ENCODE measurements at regions not wholly inside any gene's neighbourhood (a gene's known extent, or its start where the extent isn't known, plus 50 kb on each side); places are given as distances from the start of the nearest gene placed in this dataset.

DNA sequence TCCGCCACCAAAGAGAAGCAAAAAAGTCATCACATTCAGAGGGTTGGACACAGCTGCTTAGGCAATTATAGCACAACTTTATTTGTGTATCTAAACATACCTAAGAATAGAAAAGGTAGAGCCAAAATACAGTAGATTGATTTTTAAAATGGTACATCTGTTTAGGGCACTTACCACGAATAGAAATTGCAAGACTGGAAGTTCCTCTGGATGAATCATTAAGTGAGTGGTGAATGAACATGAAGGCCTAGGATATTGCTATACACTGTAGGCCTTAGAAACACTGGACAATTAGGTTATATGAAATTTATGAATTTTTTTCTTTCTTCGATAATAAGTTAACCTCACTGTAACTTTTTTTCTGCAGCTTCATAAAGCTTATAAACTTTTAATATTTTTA is 687.0 kb downstream of the BCL11A start:
- Histone ChIP-seq H3K9me3 (ENCODE audit: low read length) (no peaks in the 10 kb centered on the region), H3K4me3 (ENCODE audit: low read length) (no peak overlapping the region), H3F3A (ENCODE audit: insufficient read depth, low read length, poor library complexity, severe bottlenecking) (no peaks in the 10 kb centered on the region), H2AFZ (ENCODE audit: low read depth, low read length) (no peak overlapping the region), H3K9ac (ENCODE audit: low read length) (no peak overlapping the region), H3K4me2 (ENCODE audit: low read length) (no peak overlapping the region), H3K36me3 (ENCODE audit: insufficient read depth, low read length) (no peaks in the 10 kb centered on the region), H3K27me3 (ENCODE audit: insufficient read depth, low read depth, low read length) (no peaks in the 10 kb centered on the region), H3K9me2 (ENCODE audit: insufficient read depth, low read length) (no peaks in the 10 kb centered on the region), H3K27ac (ENCODE audit: low read length) (no peak overlapping the region), H4K20me1 (ENCODE audit: insufficient read depth) (no peaks in the 10 kb centered on the region), H3K79me2 (replicated peaks; ENCODE audit: insufficient read depth, low read length) (no peaks in the 10 kb centered on the region)
- no peak for TF ChIP-seq MXI1 (conservative IDR thresholded peaks at IDR 0.05; ENCODE audit: poor library complexity, severe bottlenecking)
- no peak for TF ChIP-seq POLR2AphosphoS5 (IDR thresholded peaks at IDR 0.05)
- TF ChIP-seq TAF1 (IDR thresholded peaks at IDR 0.05; ENCODE audit: low read depth): no peak
- no peak for TF ChIP-seq EZH2 (IDR thresholded peaks at IDR 0.05; ENCODE audit: borderline replicate concordance, insufficient read depth, low read length, poor library complexity, severe bottlenecking)
- TF ChIP-seq RAD21 (conservative IDR thresholded peaks at IDR 0.05): no peak
- no peak for TF ChIP-seq SMC3 (conservative IDR thresholded peaks at IDR 0.05; ENCODE audit: poor library complexity)
- TF ChIP-seq EP300 (conservative IDR thresholded peaks at IDR 0.05; ENCODE audit: poor library complexity, severe bottlenecking): no peak
- TF ChIP-seq, protein P1, sequence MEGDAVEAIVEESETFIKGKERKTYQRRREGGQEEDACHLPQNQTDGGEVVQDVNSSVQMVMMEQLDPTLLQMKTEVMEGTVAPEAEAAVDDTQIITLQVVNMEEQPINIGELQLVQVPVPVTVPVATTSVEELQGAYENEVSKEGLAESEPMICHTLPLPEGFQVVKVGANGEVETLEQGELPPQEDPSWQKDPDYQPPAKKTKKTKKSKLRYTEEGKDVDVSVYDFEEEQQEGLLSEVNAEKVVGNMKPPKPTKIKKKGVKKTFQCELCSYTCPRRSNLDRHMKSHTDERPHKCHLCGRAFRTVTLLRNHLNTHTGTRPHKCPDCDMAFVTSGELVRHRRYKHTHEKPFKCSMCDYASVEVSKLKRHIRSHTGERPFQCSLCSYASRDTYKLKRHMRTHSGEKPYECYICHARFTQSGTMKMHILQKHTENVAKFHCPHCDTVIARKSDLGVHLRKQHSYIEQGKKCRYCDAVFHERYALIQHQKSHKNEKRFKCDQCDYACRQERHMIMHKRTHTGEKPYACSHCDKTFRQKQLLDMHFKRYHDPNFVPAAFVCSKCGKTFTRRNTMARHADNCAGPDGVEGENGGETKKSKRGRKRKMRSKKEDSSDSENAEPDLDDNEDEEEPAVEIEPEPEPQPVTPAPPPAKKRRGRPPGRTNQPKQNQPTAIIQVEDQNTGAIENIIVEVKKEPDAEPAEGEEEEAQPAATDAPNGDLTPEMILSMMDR (IDR thresholded peaks at IDR 0.05; ENCODE audit: poor library complexity, severe bottlenecking): no peak

DNA sequence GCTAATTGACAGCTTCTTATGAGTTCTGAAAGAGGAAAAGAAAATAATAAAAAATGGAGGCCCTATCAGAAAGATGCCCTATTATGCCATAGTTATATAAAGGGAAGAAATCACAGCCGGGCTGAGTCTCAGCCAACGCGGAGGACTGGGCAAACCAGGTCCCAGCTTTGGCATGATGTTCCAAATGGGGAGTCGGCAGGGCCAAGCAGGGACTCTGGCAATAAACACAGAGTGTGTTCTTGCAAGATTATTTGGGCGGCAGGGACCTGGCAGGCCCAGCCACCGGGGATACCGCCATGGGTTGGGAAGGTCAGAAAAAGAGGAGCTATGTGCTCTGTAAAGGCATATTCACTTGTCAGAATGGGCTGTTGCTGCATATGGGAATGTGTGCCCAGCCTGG is 694.9 kb downstream of the BCL11A start:
- no peak overlapping the region for H3K4me2 ChIP-seq (ENCODE audit: low read length)
- no peaks in the 10 kb centered on the region for H3K27me3 ChIP-seq (ENCODE audit: insufficient read depth, low read depth, low read length)
- H3K79me2 ChIP-seq (replicated peaks; ENCODE audit: insufficient read depth, low read length): no peaks in the 10 kb centered on the region
- H3K9ac ChIP-seq (ENCODE audit: low read length): no peak overlapping the region
- no peaks in the 10 kb centered on the region for H3K36me3 ChIP-seq (ENCODE audit: insufficient read depth, low read length)
- H3K9me2 ChIP-seq (ENCODE audit: insufficient read depth, low read length): no peaks in the 10 kb centered on the region
- no peak overlapping the region for H3K27ac ChIP-seq (ENCODE audit: low read length)
- H3K4me3 ChIP-seq (ENCODE audit: low read length): no peak overlapping the region
- no peaks in the 10 kb centered on the region for H3F3A ChIP-seq (ENCODE audit: insufficient read depth, low read length, poor library complexity, severe bottlenecking)
- no peak overlapping the region for H2AFZ ChIP-seq (ENCODE audit: low read depth, low read length)
- TF ChIP-seq, protein P1 (IDR thresholded peaks at IDR 0.05; ENCODE audit: poor library complexity, severe bottlenecking): no peak
- no peak for TF ChIP-seq POLR2AphosphoS5 (IDR thresholded peaks at IDR 0.05)
- TF ChIP-seq RAD21 (conservative IDR thresholded peaks at IDR 0.05): no peak
- no peak for TF ChIP-seq MXI1 (conservative IDR thresholded peaks at IDR 0.05; ENCODE audit: poor library complexity, severe bottlenecking)
- no peak for TF ChIP-seq EP300 (conservative IDR thresholded peaks at IDR 0.05; ENCODE audit: poor library complexity, severe bottlenecking)
- TF ChIP-seq, protein P2, sequence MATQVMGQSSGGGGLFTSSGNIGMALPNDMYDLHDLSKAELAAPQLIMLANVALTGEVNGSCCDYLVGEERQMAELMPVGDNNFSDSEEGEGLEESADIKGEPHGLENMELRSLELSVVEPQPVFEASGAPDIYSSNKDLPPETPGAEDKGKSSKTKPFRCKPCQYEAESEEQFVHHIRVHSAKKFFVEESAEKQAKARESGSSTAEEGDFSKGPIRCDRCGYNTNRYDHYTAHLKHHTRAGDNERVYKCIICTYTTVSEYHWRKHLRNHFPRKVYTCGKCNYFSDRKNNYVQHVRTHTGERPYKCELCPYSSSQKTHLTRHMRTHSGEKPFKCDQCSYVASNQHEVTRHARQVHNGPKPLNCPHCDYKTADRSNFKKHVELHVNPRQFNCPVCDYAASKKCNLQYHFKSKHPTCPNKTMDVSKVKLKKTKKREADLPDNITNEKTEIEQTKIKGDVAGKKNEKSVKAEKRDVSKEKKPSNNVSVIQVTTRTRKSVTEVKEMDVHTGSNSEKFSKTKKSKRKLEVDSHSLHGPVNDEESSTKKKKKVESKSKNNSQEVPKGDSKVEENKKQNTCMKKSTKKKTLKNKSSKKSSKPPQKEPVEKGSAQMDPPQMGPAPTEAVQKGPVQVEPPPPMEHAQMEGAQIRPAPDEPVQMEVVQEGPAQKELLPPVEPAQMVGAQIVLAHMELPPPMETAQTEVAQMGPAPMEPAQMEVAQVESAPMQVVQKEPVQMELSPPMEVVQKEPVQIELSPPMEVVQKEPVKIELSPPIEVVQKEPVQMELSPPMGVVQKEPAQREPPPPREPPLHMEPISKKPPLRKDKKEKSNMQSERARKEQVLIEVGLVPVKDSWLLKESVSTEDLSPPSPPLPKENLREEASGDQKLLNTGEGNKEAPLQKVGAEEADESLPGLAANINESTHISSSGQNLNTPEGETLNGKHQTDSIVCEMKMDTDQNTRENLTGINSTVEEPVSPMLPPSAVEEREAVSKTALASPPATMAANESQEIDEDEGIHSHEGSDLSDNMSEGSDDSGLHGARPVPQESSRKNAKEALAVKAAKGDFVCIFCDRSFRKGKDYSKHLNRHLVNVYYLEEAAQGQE (IDR thresholded peaks at IDR 0.05; ENCODE audit: borderline replicate concordance): no peak
- TF ChIP-seq TAF1 (IDR thresholded peaks at IDR 0.05; ENCODE audit: low read depth): no peak
- TF ChIP-seq SMC3 (conservative IDR thresholded peaks at IDR 0.05; ENCODE audit: poor library complexity): no peak
- TF ChIP-seq EZH2 (IDR thresholded peaks at IDR 0.05; ENCODE audit: borderline replicate concordance, insufficient read depth, low read length, poor library complexity, severe bottlenecking): no peak
- no peaks in the 10 kb centered on the region for H3K9me3 ChIP-seq (ENCODE audit: low read length)
- H4K20me1 ChIP-seq (ENCODE audit: insufficient read depth): no peaks in the 10 kb centered on the region
